ENCODE measurements at regions not wholly inside any gene's neighbourhood (a gene's known extent, or its start where the extent isn't known, plus 50 kb on each side); places are given as distances from the start of the nearest gene placed in this dataset.

- no peak for DNase-seq (ENCODE audit: low spot score)
- Histone ChIP-seq H3K4me3 (no peak overlapping the region), H4K20me1 (ENCODE audit: insufficient read depth, poor library complexity, severe bottlenecking) (no peaks in the 10 kb centered on the region), H3K27me3 (no peaks in the 10 kb centered on the region), H3K4me2 (no peak overlapping the region), H2AFZ (no peak overlapping the region), H3K4me1 (ENCODE audit: insufficient read depth) (no peaks in the 10 kb centered on the region), H3K36me3 (replicated peaks; ENCODE audit: insufficient read depth, low read depth) (no peaks in the 10 kb centered on the region), H3K9me2 (replicated peaks; ENCODE audit: insufficient read depth) (no peaks in the 10 kb centered on the region), H3K27ac (no peak overlapping the region), H3K9me3 (ENCODE audit: low read depth) (no peaks in the 10 kb centered on the region), H3K79me2 (no peaks in the 10 kb centered on the region)
- 63% methylated on average over 6 of the region's 6 CpGs for WGBS (ENCODE audit: low lambda C conversion rate, missing lambda C conversion rate)
- TF ChIP-seq CTCF (IDR thresholded peaks at IDR 0.05; ENCODE audit: poor library complexity) (no peak), EZH2phosphoT487 (IDR thresholded peaks at IDR 0.05; ENCODE audit: low read depth, severe bottlenecking, unreplicated experiment) (no peak), EZH2 (IDR thresholded peaks at IDR 0.05; ENCODE audit: borderline replicate concordance) (no peak)
Observed at GRCh38 chr2:138182250-138182936, 218.1 kb downstream of the HNMT start.

GRCh38 chr2:138182937-138183312 lies 218.7 kb downstream of the HNMT start:
- no peak overlapping the region for H3K4me2 ChIP-seq
- no peaks in the 10 kb centered on the region for H4K20me1 ChIP-seq (ENCODE audit: insufficient read depth, poor library complexity, severe bottlenecking)
- no peaks in the 10 kb centered on the region for H3K9me2 ChIP-seq (replicated peaks; ENCODE audit: insufficient read depth)
- H2AFZ ChIP-seq = no peak overlapping the region
- H3K79me2 ChIP-seq = no peaks in the 10 kb centered on the region
- no peak overlapping the region for H3K4me3 ChIP-seq
- no peaks in the 10 kb centered on the region for H3K9me3 ChIP-seq (ENCODE audit: low read depth)
- no peak overlapping the region for H3K27ac ChIP-seq
- H3K36me3 ChIP-seq (replicated peaks; ENCODE audit: insufficient read depth, low read depth) = no peaks in the 10 kb centered on the region
- TF ChIP-seq EZH2 (IDR thresholded peaks at IDR 0.05; ENCODE audit: borderline replicate concordance) (no peak), CTCF (IDR thresholded peaks at IDR 0.05; ENCODE audit: poor library complexity) (no peak), EZH2phosphoT487 (IDR thresholded peaks at IDR 0.05; ENCODE audit: low read depth, severe bottlenecking, unreplicated experiment) (no peak)
- DNase-seq (ENCODE audit: low spot score) = no peak
- H3K4me1 ChIP-seq (ENCODE audit: insufficient read depth) = no peaks in the 10 kb centered on the region
- no peaks in the 10 kb centered on the region for H3K27me3 ChIP-seq

GRCh38 chr2:138183705-138184104 lies 219.4 kb downstream of the HNMT start:
- Histone ChIP-seq H4K20me1 (ENCODE audit: insufficient read depth, poor library complexity, severe bottlenecking) (no peaks in the 10 kb centered on the region), H3K27ac (no peak overlapping the region), H3K4me3 (no peak overlapping the region), H3K79me2 (no peaks in the 10 kb centered on the region), H3K9me3 (ENCODE audit: low read depth) (no peaks in the 10 kb centered on the region), H3K4me1 (ENCODE audit: insufficient read depth) (no peaks in the 10 kb centered on the region), H3K9me2 (replicated peaks; ENCODE audit: insufficient read depth) (no peaks in the 10 kb centered on the region), H2AFZ (no peak overlapping the region), H3K27me3 (no peaks in the 10 kb centered on the region), H3K4me2 (no peak overlapping the region), H3K36me3 (replicated peaks; ENCODE audit: insufficient read depth, low read depth) (no peaks in the 10 kb centered on the region)
- 67% methylated on average over 2 of the region's 2 CpGs for WGBS (ENCODE audit: low lambda C conversion rate, missing lambda C conversion rate)
- DNase-seq (ENCODE audit: low spot score) = no peak
- no peak for TF ChIP-seq CTCF (IDR thresholded peaks at IDR 0.05; ENCODE audit: poor library complexity)
- TF ChIP-seq EZH2 (IDR thresholded peaks at IDR 0.05; ENCODE audit: borderline replicate concordance) = no peak

- H3K4me2 ChIP-seq = no peak overlapping the region
- no peaks in the 10 kb centered on the region for H3K79me2 ChIP-seq
- no peak overlapping the region for H2AFZ ChIP-seq
- no peaks in the 10 kb centered on the region for H4K20me1 ChIP-seq (ENCODE audit: insufficient read depth, poor library complexity, severe bottlenecking)
- H3K9me2 ChIP-seq (replicated peaks; ENCODE audit: insufficient read depth) = no peaks in the 10 kb centered on the region
- 73% methylated on average over 1 of the region's 1 CpG for WGBS (ENCODE audit: low lambda C conversion rate, missing lambda C conversion rate)
- TF ChIP-seq CTCF (IDR thresholded peaks at IDR 0.05; ENCODE audit: poor library complexity) = no peak
- TF ChIP-seq EZH2phosphoT487 (IDR thresholded peaks at IDR 0.05; ENCODE audit: low read depth, severe bottlenecking, unreplicated experiment) = no peak
- no peak for TF ChIP-seq EZH2 (IDR thresholded peaks at IDR 0.05; ENCODE audit: borderline replicate concordance)
- no peaks in the 10 kb centered on the region for H3K9me3 ChIP-seq (ENCODE audit: low read depth)
- no peaks in the 10 kb centered on the region for H3K36me3 ChIP-seq (replicated peaks; ENCODE audit: insufficient read depth, low read depth)
- no peak overlapping the region for H3K27ac ChIP-seq
- H3K4me3 ChIP-seq = no peak overlapping the region
- H3K4me1 ChIP-seq (ENCODE audit: insufficient read depth) = no peaks in the 10 kb centered on the region
- no peaks in the 10 kb centered on the region for H3K27me3 ChIP-seq
- DNase-seq (ENCODE audit: low spot score) = no peak
Observed at GRCh38 chr2:138184428-138184827, 220.2 kb downstream of the HNMT start.

All from hepatocyte (in vitro differentiated cells).